IMR-90 (cell line): ENCODE measurements at regions not wholly inside any gene's neighbourhood (a gene's known extent, or its start where the extent isn't known, plus 50 kb on each side); places are given as distances from the start of the nearest gene placed in this dataset.

ENCODE experiments used
- BHLHE40 ChIP-seq: fragments of 150-350 bp; IDR thresholded peaks from 2 replicates; pipeline ENCODE4 v1.6.1; 2016; ENCODE audit warnings: mild to moderate bottlenecking, low read depth, low read length
- POLR2A ChIP-seq: IDR thresholded peaks from 2 replicates; pipeline ENCODE4 v1.6.1; 2012; ENCODE audit warnings: mild to moderate bottlenecking, low read depth, low read length
- SMC3 ChIP-seq: fragments of 150-350 bp; IDR thresholded peaks from 2 replicates; pipeline ENCODE4 v1.6.1; 2016; ENCODE audit warnings: low read depth, mild to moderate bottlenecking, antibody characterized with exemption, low read length, moderate library complexity
- TF ChIP-seq, protein P1 (sequence below): conservative IDR thresholded peaks from 2 replicates; pipeline ENCODE4 v1.5.1; 2012; ENCODE audit warnings: mild to moderate bottlenecking, low read depth, low read length, improper control_type of control experiment

DNA sequence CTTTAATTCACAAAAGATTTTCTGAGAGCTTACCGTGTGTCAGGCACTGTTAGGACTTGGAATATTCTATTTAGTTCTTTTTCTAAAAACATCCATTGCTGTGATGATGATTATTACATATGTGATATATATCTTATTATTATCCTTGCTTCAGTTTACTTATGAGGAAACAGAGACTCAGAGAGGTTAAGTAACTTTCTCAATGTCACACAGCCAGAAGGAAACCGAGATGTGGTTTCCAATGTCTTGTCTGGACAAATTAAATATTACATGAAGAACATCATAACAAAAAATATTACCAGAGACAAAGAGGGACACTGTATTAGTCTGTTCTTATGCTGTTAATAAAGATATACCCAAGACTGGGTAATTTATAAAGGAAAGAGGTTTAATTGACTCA lies 125.5 kb upstream of the DAP start:
- TF ChIP-seq, protein P1, sequence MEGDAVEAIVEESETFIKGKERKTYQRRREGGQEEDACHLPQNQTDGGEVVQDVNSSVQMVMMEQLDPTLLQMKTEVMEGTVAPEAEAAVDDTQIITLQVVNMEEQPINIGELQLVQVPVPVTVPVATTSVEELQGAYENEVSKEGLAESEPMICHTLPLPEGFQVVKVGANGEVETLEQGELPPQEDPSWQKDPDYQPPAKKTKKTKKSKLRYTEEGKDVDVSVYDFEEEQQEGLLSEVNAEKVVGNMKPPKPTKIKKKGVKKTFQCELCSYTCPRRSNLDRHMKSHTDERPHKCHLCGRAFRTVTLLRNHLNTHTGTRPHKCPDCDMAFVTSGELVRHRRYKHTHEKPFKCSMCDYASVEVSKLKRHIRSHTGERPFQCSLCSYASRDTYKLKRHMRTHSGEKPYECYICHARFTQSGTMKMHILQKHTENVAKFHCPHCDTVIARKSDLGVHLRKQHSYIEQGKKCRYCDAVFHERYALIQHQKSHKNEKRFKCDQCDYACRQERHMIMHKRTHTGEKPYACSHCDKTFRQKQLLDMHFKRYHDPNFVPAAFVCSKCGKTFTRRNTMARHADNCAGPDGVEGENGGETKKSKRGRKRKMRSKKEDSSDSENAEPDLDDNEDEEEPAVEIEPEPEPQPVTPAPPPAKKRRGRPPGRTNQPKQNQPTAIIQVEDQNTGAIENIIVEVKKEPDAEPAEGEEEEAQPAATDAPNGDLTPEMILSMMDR, result no peak
- no peak for TF ChIP-seq POLR2A
- no peak for TF ChIP-seq SMC3
- TF ChIP-seq BHLHE40, result no peak
